GM12873 (cell line): ENCODE measurements at regions not wholly inside any gene's neighbourhood (a gene's known extent, or its start where the extent isn't known, plus 50 kb on each side); places are given as distances from the start of the nearest gene placed in this dataset.

Experiments used
- TF ChIP-seq, protein P1 (sequence below): IDR thresholded peaks from 2 replicates; pipeline ENCODE4 v1.5.1; 2012; ENCODE audit warnings: low read depth, mild to moderate bottlenecking, moderate library complexity, low read length, control low read depth; ENCODE audit not compliant: insufficient read depth; ENCODE audit errors: missing control alignments

DNA sequence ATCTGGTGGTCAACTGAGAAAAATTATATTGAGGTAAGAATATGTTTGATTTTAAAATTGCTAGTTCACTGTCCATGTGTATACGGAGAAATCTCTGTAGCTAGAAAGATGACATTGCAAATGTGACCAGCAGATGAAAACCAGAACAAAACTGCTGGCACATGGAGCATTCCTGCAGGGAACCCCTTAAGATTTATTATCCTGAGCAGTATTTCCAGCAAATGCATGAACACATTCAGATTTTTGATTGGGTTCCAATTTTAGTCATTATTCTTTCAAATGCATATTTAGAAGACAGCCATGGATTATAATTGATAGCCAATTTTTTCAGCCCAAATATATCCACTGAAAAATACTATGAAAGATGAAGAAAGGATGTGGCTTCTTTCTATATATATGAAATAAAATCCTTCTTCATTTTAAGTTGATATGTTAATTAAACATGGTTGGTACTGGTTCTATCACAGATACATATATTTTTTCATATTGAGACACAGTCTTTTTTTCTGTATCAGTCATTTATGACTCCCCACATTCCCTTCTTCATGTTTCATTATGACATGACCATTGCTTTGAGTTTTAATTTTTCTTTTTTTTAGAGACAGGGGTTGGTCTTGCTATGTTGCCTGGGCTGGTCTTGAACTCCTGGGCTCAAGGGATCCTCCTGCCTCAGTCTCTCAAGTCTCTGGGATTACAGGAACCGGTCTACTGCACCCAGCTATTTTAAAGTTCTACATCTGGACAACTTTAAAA, 376.5 kb downstream of the KLF12 start:
- TF ChIP-seq, protein P1, sequence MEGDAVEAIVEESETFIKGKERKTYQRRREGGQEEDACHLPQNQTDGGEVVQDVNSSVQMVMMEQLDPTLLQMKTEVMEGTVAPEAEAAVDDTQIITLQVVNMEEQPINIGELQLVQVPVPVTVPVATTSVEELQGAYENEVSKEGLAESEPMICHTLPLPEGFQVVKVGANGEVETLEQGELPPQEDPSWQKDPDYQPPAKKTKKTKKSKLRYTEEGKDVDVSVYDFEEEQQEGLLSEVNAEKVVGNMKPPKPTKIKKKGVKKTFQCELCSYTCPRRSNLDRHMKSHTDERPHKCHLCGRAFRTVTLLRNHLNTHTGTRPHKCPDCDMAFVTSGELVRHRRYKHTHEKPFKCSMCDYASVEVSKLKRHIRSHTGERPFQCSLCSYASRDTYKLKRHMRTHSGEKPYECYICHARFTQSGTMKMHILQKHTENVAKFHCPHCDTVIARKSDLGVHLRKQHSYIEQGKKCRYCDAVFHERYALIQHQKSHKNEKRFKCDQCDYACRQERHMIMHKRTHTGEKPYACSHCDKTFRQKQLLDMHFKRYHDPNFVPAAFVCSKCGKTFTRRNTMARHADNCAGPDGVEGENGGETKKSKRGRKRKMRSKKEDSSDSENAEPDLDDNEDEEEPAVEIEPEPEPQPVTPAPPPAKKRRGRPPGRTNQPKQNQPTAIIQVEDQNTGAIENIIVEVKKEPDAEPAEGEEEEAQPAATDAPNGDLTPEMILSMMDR: no peak

GRCh38 chr13:73754727-73755292, 379.4 kb downstream of the KLF12 start:
- TF ChIP-seq, protein P1: peak; percentile 74

- TF ChIP-seq, protein P1: no peak
Measured at GRCh38 chr13:73754241-73754640, 380.0 kb downstream of the KLF12 start.

GRCh38 chr13:73751290-73751689, 382.9 kb downstream of the KLF12 start:
- TF ChIP-seq, protein P1: no peak

DNA sequence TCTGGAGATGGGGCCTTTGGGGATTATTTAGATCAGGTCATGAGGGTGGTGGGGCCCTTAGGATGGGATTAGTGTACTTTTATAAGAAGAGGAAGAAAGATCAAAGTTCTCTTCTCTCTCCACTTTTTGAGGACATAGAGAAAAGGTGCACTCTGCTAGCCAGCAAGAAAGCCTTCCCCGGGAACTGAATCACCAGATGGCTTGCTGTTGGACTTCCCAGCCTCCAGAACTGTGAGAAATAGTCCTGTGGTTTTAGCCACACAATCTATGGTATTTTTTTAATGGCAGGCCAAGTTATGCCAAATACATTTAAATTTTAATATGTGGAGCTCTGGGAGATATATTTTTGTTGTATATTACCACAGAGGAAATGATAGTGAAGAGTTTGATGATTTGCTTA, 385.8 kb downstream of the KLF12 start:
- TF ChIP-seq, protein P1: no peak

GRCh38 chr13:73745190-73745589, 389.0 kb downstream of the KLF12 start:
- TF ChIP-seq, protein P1: no peak

DNA sequence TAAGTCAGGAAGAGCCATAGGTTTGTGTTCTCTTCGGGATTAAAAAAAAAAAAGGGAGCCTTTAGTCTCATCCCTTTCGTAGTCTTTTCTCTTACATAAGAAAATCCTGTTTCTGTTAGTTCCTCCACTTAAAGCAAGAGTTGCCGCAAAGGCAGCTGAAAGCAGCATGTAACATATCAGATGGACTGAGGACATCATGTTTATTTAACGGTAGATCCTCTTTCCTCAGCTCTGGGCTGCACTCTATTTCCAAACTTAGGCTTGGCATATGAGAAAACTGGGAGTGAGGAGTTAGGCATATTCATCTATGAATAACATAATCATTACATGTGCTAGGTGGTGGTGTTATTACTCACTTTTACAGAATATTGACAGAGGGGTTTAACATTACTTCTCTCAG, 391.2 kb downstream of the KLF12 start:
- TF ChIP-seq, protein P1: no peak
